PC-3 (cell line): ENCODE measurements at regions not wholly inside any gene's neighbourhood (a gene's known extent, or its start where the extent isn't known, plus 50 kb on each side); places are given as distances from the start of the nearest gene placed in this dataset.

ENCODE experiments used
- EZH2 ChIP-seq: fragments of 300-600 bp; sonication (generic); IDR thresholded peaks from one replicate; pipeline ENCODE4 v1.6.1; 2017; ENCODE audit warnings: antibody characterized with exemption, mild to moderate bottlenecking, low read length; ENCODE audit not compliant: unreplicated experiment
- TF ChIP-seq, protein P1 (sequence below): fragments of 300-600 bp; sonication (generic); conservative IDR thresholded peaks from 2 replicates; pipeline ENCODE4 v1.5.1; 2017; ENCODE audit warnings: antibody characterized with exemption, low read depth, mild to moderate bottlenecking, low read length

GRCh38 chr17:6240601-6241000, 170.4 kb downstream of the WSCD1 start:
- TF ChIP-seq EZH2, result no peak
- TF ChIP-seq, protein P1, sequence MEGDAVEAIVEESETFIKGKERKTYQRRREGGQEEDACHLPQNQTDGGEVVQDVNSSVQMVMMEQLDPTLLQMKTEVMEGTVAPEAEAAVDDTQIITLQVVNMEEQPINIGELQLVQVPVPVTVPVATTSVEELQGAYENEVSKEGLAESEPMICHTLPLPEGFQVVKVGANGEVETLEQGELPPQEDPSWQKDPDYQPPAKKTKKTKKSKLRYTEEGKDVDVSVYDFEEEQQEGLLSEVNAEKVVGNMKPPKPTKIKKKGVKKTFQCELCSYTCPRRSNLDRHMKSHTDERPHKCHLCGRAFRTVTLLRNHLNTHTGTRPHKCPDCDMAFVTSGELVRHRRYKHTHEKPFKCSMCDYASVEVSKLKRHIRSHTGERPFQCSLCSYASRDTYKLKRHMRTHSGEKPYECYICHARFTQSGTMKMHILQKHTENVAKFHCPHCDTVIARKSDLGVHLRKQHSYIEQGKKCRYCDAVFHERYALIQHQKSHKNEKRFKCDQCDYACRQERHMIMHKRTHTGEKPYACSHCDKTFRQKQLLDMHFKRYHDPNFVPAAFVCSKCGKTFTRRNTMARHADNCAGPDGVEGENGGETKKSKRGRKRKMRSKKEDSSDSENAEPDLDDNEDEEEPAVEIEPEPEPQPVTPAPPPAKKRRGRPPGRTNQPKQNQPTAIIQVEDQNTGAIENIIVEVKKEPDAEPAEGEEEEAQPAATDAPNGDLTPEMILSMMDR, result no peak
